Type B pancreatic cell (in vitro differentiated cells): ENCODE measurements at regions not wholly inside any gene's neighbourhood (a gene's known extent, or its start where the extent isn't known, plus 50 kb on each side); places are given as distances from the start of the nearest gene placed in this dataset.

ENCODE experiments used
- DNase-seq: peaks from one replicate; pipeline ENCODE4 v3.0.0; 2021; ENCODE audit warnings: mixed read lengths; ENCODE audit not compliant: unreplicated experiment; ENCODE audit errors: extremely low spot score
- H3K27ac Mint-ChIP-seq: 2 replicates; pipeline ENCODE4 v1.8.0; 2021; ENCODE audit warnings: mild to moderate bottlenecking, mixed read lengths
- H3K27me3 Mint-ChIP-seq: 2 replicates; pipeline ENCODE4 v1.8.0; 2021; ENCODE audit warnings: mixed read lengths
- H3K36me3 Mint-ChIP-seq: 2 replicates; pipeline ENCODE4 v1.8.0; 2021; ENCODE audit warnings: mixed read lengths
- H3K4me1 Mint-ChIP-seq: one replicate; pipeline ENCODE4 v1.8.0; 2021; ENCODE audit warnings: mixed read lengths; ENCODE audit not compliant: unreplicated experiment
- H3K4me3 Mint-ChIP-seq: 2 replicates; pipeline ENCODE4 v1.8.0; 2021; ENCODE audit warnings: mild to moderate bottlenecking, mixed read lengths
- H3K9me3 Mint-ChIP-seq: 2 replicates; pipeline ENCODE4 v1.8.0; 2021; ENCODE audit warnings: mixed read lengths
- CTCF ChIP-seq: fragments of 200-600 bp; sonication (generic); conservative IDR thresholded peaks from 2 replicates; pipeline ENCODE4 v1.5.0; 2021; ENCODE audit warnings: antibody characterized with exemption, mild to moderate bottlenecking

GRCh38 chr16:9372934-9373890 is 281.8 kb downstream of the HAPSTR1 start:
- no peak overlapping the region for H3K27ac Mint-ChIP-seq
- TF ChIP-seq CTCF = no peak
- H3K27me3 Mint-ChIP-seq = peaks cover 28% of the 10 kb centered on the region
- no peaks in the 10 kb centered on the region for H3K9me3 Mint-ChIP-seq
- peaks cover 3% of the 10 kb centered on the region for H3K36me3 Mint-ChIP-seq
- peak; percentile 55 for DNase-seq
- H3K4me3 Mint-ChIP-seq = no peak overlapping the region
- H3K4me1 Mint-ChIP-seq = peaks cover 17% of the 10 kb centered on the region

DNA sequence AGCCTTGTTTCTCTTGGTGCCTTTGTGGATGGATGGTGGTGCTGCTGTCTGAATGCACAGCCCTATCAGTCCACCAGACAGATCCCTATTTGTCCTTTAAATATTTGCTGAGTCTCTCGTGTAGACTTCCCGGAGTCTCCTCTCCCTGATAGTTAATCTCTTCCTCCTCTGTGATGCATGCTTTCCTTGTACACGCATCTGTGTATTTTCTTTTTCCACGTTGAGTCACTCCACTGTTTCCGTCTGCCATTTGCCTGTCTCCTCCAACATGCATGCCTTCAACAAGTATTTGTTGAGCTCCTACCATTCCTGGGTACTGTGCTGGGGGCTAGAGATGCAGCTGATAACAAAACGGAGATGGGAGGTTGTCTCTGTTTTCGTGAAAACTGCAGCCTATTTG is 282.6 kb downstream of the HAPSTR1 start:
- Mint-ChIP-seq H3K27ac (no peak overlapping the region), H3K36me3 (no peaks in the 10 kb centered on the region), H3K4me1 (peaks cover 17% of the 10 kb centered on the region), H3K4me3 (no peak overlapping the region), H3K27me3 (peaks cover 33% of the 10 kb centered on the region), H3K9me3 (no peaks in the 10 kb centered on the region)
- no peak for DNase-seq
- TF ChIP-seq CTCF = no peak

DNA sequence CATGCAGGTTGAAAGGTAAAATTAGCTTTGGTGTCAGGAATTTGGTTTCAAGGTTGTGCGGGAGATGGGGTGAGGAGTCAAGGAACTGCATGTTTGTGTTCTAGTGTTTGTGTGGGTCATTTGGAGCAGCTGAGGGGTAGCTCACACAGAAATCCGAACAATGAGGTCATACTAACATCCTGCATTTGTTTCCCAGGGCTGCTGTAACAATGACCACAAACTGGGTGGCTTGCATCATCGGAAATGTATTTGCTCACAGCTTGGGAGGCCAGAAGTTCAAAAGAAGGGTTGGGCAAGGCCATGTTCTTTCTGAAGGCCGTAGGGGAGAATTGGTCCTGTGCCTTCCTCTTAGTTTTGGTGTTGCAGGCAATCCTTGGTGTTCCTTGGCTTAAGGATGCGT is 287.4 kb downstream of the HAPSTR1 start:
- Mint-ChIP-seq H3K36me3 (no peaks in the 10 kb centered on the region), H3K9me3 (no peaks in the 10 kb centered on the region), H3K4me3 (no peak overlapping the region), H3K4me1 (no peaks in the 10 kb centered on the region), H3K27ac (no peak overlapping the region), H3K27me3 (peaks cover 33% of the 10 kb centered on the region)
- no peak for TF ChIP-seq CTCF
- DNase-seq = no peak

DNA sequence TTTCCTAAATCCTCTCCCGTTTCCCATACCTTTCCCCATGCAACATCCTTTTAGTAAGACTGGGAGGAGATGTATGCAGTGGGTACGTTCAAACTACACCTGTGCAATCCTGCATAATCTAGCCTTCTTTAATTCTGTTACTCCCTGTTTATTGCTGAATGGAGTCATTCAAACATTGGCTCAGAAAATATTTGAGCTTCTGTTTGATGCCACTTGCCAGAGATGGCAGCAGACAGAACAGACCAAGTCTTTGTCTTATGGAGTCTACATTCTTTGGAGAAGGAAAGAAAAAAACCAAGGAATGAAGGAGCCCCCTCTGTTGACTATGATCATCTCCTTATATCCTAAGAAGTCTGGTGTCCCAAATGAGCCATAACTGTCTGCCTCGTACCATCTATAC is 288.8 kb downstream of the HAPSTR1 start:
- Mint-ChIP-seq H3K36me3 (no peaks in the 10 kb centered on the region), H3K9me3 (no peaks in the 10 kb centered on the region), H3K27ac (no peak overlapping the region), H3K4me3 (no peak overlapping the region), H3K4me1 (no peaks in the 10 kb centered on the region), H3K27me3 (peaks cover 27% of the 10 kb centered on the region)
- no peak for DNase-seq
- no peak for TF ChIP-seq CTCF

DNA sequence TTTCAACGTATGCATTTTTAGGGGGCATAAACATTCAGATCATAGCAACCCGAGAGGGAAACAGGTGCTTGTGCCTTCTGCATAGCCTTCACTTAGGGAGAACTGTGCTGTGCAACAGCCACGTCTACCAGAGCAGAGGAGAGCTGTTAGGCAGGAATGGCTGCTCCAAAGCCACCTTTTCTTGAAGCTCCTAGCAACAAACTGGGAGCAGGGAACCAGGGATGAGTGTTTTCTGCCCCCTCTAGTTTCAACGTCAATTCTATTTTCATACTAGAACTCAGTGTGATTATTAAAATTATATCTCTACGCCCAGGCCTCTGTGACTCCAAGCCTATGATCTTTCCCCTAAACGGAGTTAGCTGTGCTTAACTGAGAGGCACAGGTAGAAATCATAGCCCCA is 290.0 kb downstream of the HAPSTR1 start:
- TF ChIP-seq CTCF = no peak
- no peak overlapping the region for H3K27ac Mint-ChIP-seq
- H3K36me3 Mint-ChIP-seq = no peaks in the 10 kb centered on the region
- H3K4me1 Mint-ChIP-seq = no peaks in the 10 kb centered on the region
- H3K4me3 Mint-ChIP-seq = no peak overlapping the region
- DNase-seq = no peak
- H3K27me3 Mint-ChIP-seq = peaks cover 21% of the 10 kb centered on the region
- no peaks in the 10 kb centered on the region for H3K9me3 Mint-ChIP-seq
